Breast epithelium (tissue), 4 donors: ENCODE measurements at regions not wholly inside any gene's neighbourhood (a gene's known extent, or its start where the extent isn't known, plus 50 kb on each side); places are given as distances from the start of the nearest gene placed in this dataset.

Experiments
- DNase-seq, 2 donors: peaks; one replicate each; pipeline ENCODE4 v3.0.0-alpha.2; 2019; ENCODE audit warnings: low spot score in 2 of 2
- H3K27ac ChIP-seq, 2 donors: fragments of 200-600 bp; sonication (generic) in 1 of 2; one replicate each; pipeline ENCODE4 v1.5.1; 2016 to 2019; ENCODE audit warnings: mild to moderate bottlenecking in 1 of 2
- H3K27me3 ChIP-seq, 2 donors: fragments of 200-600 bp; sonication (generic) in 1 of 2; one replicate each; pipeline versions ENCODE4 v1.5.1 to v1.6.0; 2017 to 2019; ENCODE audit warnings: control low read depth in 1 of 2, mild to moderate bottlenecking in 1 of 2
- H3K36me3 ChIP-seq: fragments of 200-600 bp; one replicate; pipeline ENCODE4 v1.5.1; 2019
- H3K4me1 ChIP-seq, 2 donors: fragments of 200-600 bp; sonication (generic); one replicate each; pipeline ENCODE4 v1.5.1; 2016 to 2019; ENCODE audit warnings: control low read depth in 1 of 2
- H3K4me3 ChIP-seq, 3 donors: fragments of 200-600 bp; sonication (generic); 1 replicate in 2 of 3; 2 replicates in 1 of 3; pipeline ENCODE4 v1.5.1; 2016 to 2019; ENCODE audit warnings: mild to moderate bottlenecking in 3 of 3, moderate library complexity in 2 of 3
- H3K9me3 ChIP-seq, 2 donors: fragments of 200-600 bp; sonication (generic) in 1 of 2; one replicate each; pipeline ENCODE4 v1.5.1; 2016 to 2019; ENCODE audit warnings: control low read depth in 1 of 2
- CTCF ChIP-seq, 3 donors: fragments of 450-650 bp; IDR thresholded peaks; one replicate each; pipeline ENCODE4 v1.5.1; 2016 to 2017; ENCODE audit warnings: antibody characterized with exemption in 3 of 3, mild to moderate bottlenecking in 3 of 3, moderate library complexity in 3 of 3
- POLR2A ChIP-seq: fragments of 450-650 bp; IDR thresholded peaks from one replicate; pipeline ENCODE4 v1.6.1; 2016; ENCODE audit warnings: antibody characterized with exemption, mild to moderate bottlenecking, moderate library complexity
- POLR2AphosphoS5 ChIP-seq, 3 donors: sonication (generic); formaldehyde crosslinking; IDR thresholded peaks; one replicate each; pipeline ENCODE4 v1.6.1; 2017; ENCODE audit warnings: antibody characterized with exemption in 3 of 3
- intact Hi-C: fragments of 100-400 bp; cut with DNase I; formaldehyde crosslinking; loops from one replicate; pipeline ENCODE4 v1.15.1; 2023; ENCODE audit warnings: low total_unique reads

- H3K27ac ChIP-seq: no peak overlapping the region
- H3K4me1 ChIP-seq: no peaks in the 10 kb centered on the region
- TF ChIP-seq POLR2A (no peak), CTCF (IDR thresholded peaks at IDR 0.05) (no peak), POLR2AphosphoS5 (IDR thresholded peaks at IDR 0.05) (no peak)
- no peaks in the 10 kb centered on the region for H3K27me3 ChIP-seq
- no peaks in the 10 kb centered on the region for H3K36me3 ChIP-seq
- intact Hi-C loops: no loop called here
- H3K4me3 ChIP-seq: no peak overlapping the region
- no peak for DNase-seq
- no peaks in the 10 kb centered on the region for H3K9me3 ChIP-seq
Observed at GRCh38 chr3:116994351-116994879, 284.8 kb downstream of the TUSC7 start.

- no peaks in the 10 kb centered on the region for H3K36me3 ChIP-seq
- H3K4me1 ChIP-seq: no peaks in the 10 kb centered on the region
- no peak overlapping the region for H3K27ac ChIP-seq
- no peak for TF ChIP-seq POLR2AphosphoS5 (IDR thresholded peaks at IDR 0.05)
- no peak for TF ChIP-seq CTCF (IDR thresholded peaks at IDR 0.05)
- no peak for TF ChIP-seq POLR2A
- H3K27me3 ChIP-seq: no peaks in the 10 kb centered on the region
- DNase-seq: no peak
- intact Hi-C loops: no loop called here
- no peak overlapping the region for H3K4me3 ChIP-seq
- no peaks in the 10 kb centered on the region for H3K9me3 ChIP-seq
Observed at GRCh38 chr3:117003501-117003900, 293.9 kb downstream of the TUSC7 start.

- H3K27ac ChIP-seq: no peak overlapping the region
- intact Hi-C loops: no loop called here
- DNase-seq: no peak
- H3K27me3 ChIP-seq: no peaks in the 10 kb centered on the region
- TF ChIP-seq CTCF (IDR thresholded peaks at IDR 0.05) (no peak), POLR2AphosphoS5 (IDR thresholded peaks at IDR 0.05) (no peak), POLR2A (no peak)
- H3K4me3 ChIP-seq: no peak overlapping the region
- H3K36me3 ChIP-seq: no peaks in the 10 kb centered on the region
- H3K4me1 ChIP-seq: no peaks in the 10 kb centered on the region
- no peaks in the 10 kb centered on the region for H3K9me3 ChIP-seq
Observed at GRCh38 chr3:117005274-117005673, 295.7 kb downstream of the TUSC7 start.

GRCh38 chr3:117005911-117006522 lies 296.4 kb downstream of the TUSC7 start:
- DNase-seq: no peak
- H3K36me3 ChIP-seq: no peaks in the 10 kb centered on the region
- intact Hi-C loops: no loop called here
- no peaks in the 10 kb centered on the region for H3K27me3 ChIP-seq
- no peak for TF ChIP-seq CTCF (IDR thresholded peaks at IDR 0.05)
- no peak for TF ChIP-seq POLR2A
- TF ChIP-seq POLR2AphosphoS5 (IDR thresholded peaks at IDR 0.05): no peak
- H3K9me3 ChIP-seq: no peaks in the 10 kb centered on the region
- no peaks in the 10 kb centered on the region for H3K4me1 ChIP-seq
- H3K4me3 ChIP-seq: no peak overlapping the region
- H3K27ac ChIP-seq: no peak overlapping the region

GRCh38 chr3:117010318-117010717 lies 300.7 kb downstream of the TUSC7 start:
- H3K36me3 ChIP-seq: no peaks in the 10 kb centered on the region
- H3K27me3 ChIP-seq: no peaks in the 10 kb centered on the region
- H3K9me3 ChIP-seq: no peaks in the 10 kb centered on the region
- no peaks in the 10 kb centered on the region for H3K4me1 ChIP-seq
- intact Hi-C loops: no loop called here
- no peak overlapping the region for H3K27ac ChIP-seq
- H3K4me3 ChIP-seq: no peak overlapping the region
- no peak for DNase-seq
- TF ChIP-seq POLR2AphosphoS5 (IDR thresholded peaks at IDR 0.05): no peak
- TF ChIP-seq POLR2A: no peak
